ENCODE measurements at regions not wholly inside any gene's neighbourhood (a gene's known extent, or its start where the extent isn't known, plus 50 kb on each side); places are given as distances from the start of the nearest gene placed in this dataset.

DNA sequence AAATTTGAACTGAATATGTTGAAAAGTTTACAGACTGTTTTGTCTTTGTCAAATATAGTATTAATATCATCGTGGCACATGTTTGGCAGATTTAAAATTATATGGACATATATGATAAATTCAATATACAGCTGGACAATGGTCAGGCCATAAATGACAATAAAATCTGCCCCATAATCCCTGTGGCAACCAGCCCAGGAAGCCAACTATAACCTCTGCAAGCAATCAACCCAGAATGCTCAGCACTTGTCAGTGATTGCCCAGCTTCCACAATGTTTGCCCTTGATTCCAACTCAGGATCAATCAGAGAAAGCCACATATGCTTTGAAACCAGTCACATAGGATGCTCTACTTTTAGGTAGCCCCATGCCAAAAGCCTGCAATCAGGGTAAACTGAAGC is 671.9 kb downstream of the SUCLG1 start:
- no peak overlapping the region for H3K4me3 ChIP-seq (ENCODE audit: control insufficient read depth, low read depth, low read length)
- no peak for DNase-seq (ENCODE audit: low read depth)
- TF ChIP-seq, protein P1, sequence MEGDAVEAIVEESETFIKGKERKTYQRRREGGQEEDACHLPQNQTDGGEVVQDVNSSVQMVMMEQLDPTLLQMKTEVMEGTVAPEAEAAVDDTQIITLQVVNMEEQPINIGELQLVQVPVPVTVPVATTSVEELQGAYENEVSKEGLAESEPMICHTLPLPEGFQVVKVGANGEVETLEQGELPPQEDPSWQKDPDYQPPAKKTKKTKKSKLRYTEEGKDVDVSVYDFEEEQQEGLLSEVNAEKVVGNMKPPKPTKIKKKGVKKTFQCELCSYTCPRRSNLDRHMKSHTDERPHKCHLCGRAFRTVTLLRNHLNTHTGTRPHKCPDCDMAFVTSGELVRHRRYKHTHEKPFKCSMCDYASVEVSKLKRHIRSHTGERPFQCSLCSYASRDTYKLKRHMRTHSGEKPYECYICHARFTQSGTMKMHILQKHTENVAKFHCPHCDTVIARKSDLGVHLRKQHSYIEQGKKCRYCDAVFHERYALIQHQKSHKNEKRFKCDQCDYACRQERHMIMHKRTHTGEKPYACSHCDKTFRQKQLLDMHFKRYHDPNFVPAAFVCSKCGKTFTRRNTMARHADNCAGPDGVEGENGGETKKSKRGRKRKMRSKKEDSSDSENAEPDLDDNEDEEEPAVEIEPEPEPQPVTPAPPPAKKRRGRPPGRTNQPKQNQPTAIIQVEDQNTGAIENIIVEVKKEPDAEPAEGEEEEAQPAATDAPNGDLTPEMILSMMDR (IDR thresholded peaks at IDR 0.05; ENCODE audit: control insufficient read depth, insufficient read depth, low read depth, low read length, missing control alignments): no peak

DNA sequence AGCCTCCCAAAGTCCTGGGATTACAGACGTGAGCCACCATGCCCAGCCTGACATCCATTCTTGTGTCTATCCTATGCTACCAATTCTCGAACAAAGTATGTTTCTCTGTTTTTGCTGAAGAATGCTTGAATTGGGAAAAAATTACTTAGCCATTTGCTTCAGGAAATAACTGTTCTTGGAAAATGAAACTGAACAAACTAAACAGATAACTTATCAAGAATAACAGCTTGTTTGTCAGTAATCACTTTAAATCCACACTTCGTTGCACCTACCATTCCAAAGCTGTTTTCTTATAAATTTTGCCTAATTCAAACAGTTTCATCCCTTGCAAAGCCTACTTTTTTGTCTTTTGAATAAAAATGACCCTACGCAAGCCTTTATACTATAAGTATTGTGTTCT is 672.9 kb downstream of the SUCLG1 start:
- H3K4me3 ChIP-seq (ENCODE audit: control insufficient read depth, low read depth, low read length): no peak overlapping the region
- TF ChIP-seq, protein P1 (IDR thresholded peaks at IDR 0.05; ENCODE audit: control insufficient read depth, insufficient read depth, low read depth, low read length, missing control alignments): no peak
- DNase-seq (ENCODE audit: low read depth): no peak

DNA sequence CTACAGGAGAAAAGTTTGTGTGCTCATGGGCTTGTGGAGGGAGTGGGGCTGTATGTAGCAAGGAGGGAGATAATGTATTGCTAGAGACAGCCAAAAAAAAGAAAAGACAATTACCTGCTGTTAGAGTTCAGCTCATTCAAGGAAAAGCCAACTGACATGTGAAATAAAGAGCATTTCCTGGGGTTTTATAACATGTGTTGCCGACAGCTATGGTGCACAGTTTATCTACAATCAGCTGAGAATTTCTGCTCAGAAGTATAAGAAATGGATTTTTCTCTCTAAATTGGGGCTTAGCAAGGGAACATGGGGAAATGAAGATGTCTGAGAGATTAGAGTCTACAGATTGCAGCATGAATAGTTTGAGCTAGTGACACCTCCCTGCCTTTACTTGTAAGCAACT is 674.1 kb downstream of the SUCLG1 start:
- no peak overlapping the region for H3K4me3 ChIP-seq (ENCODE audit: control insufficient read depth, low read depth, low read length)
- TF ChIP-seq, protein P1 (IDR thresholded peaks at IDR 0.05; ENCODE audit: control insufficient read depth, insufficient read depth, low read depth, low read length, missing control alignments): no peak
- DNase-seq (ENCODE audit: low read depth): no peak

DNA sequence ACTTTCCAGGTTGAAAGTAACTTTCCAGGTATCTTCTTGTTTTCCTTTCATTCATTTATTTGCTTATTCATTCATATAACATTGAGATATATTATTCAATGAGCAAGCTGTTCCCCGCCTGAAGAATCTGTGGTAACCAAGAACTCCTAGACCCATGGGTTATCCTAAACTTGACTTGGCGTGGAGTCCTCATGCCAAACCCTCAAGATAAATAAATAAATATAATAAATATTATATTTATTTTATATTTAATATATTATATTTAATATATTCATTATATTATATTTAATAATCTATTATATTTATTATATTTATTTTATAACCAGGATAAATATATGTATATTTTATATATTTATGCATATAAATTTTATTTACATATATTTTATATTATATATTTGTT is 674.8 kb downstream of the SUCLG1 start:
- H3K4me3 ChIP-seq (ENCODE audit: control insufficient read depth, low read depth, low read length): no peak overlapping the region
- no peak for DNase-seq (ENCODE audit: low read depth)
- TF ChIP-seq, protein P1 (IDR thresholded peaks at IDR 0.05; ENCODE audit: control insufficient read depth, insufficient read depth, low read depth, low read length, missing control alignments): no peak

DNA sequence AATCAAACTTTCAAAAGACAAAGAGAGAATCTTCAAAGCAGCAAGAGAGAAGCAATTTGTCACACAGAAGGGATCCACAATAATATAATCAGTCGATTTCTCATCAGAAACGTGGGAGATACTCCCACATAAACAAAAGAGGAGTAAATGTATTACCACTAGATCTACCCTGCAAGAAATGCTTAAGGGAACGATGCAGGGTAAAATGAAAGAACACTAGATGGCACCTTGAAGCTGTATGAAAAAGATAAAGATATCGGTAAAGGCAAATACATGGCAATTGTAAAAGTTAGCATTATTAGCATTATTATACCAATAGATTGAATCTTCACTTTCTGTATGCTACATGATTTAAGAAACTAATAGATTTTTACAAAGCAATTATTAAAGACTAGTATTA is 677.0 kb downstream of the SUCLG1 start:
- TF ChIP-seq, protein P1 (IDR thresholded peaks at IDR 0.05; ENCODE audit: control insufficient read depth, insufficient read depth, low read depth, low read length, missing control alignments): no peak
- no peak overlapping the region for H3K4me3 ChIP-seq (ENCODE audit: control insufficient read depth, low read depth, low read length)
- no peak for DNase-seq (ENCODE audit: low read depth)

- DNase-seq (ENCODE audit: low read depth): no peak
- H3K4me3 ChIP-seq (ENCODE audit: control insufficient read depth, low read depth, low read length): no peak overlapping the region
- TF ChIP-seq, protein P1 (IDR thresholded peaks at IDR 0.05; ENCODE audit: control insufficient read depth, insufficient read depth, low read depth, low read length, missing control alignments): no peak
These were observed 694.6 kb downstream of the SUCLG1 start for GRCh38 chr2:83764447-83765005.

DNA sequence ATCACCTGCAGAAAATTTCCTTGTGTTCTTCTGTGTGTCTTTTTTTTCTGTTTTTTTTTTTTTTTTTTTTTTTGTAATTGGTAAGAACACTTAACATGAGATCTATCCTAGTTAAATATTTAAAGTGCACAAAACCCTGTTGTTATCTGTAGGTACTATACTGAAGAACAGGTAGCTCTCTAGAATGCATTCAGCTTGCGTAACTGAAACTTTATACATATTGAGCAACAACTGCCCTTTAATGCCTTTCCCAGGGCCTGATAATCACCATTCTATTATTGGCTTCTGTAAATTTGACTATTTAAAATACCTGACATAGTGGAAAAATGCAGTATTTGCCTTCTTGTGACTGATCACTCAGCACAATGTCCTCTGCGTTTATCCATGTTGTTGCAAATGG is 701.8 kb downstream of the SUCLG1 start:
- TF ChIP-seq, protein P1 (IDR thresholded peaks at IDR 0.05; ENCODE audit: control insufficient read depth, insufficient read depth, low read depth, low read length, missing control alignments): no peak
- no peak overlapping the region for H3K4me3 ChIP-seq (ENCODE audit: control insufficient read depth, low read depth, low read length)
- no peak for DNase-seq (ENCODE audit: low read depth)
